Posterior cingulate gyrus (tissue), 11 donors: ENCODE measurements at regions not wholly inside any gene's neighbourhood (a gene's known extent, or its start where the extent isn't known, plus 50 kb on each side); places are given as distances from the start of the nearest gene placed in this dataset.

ENCODE experiments used
- DNase-seq, 10 donors: peaks; one replicate each; pipeline versions ENCODE4 v3.0.0 to v3.0.0-alpha.2; 2020 to 2021; ENCODE audit warnings: mixed read lengths in 3 of 10
- intact Hi-C: fragments of 100-400 bp; cut with DNase I; formaldehyde crosslinking; loops from one replicate; pipeline ENCODE4 v1.15.1; 2023

- intact Hi-C loops, result no loop called here
- DNase-seq, result peak in 7 of 10 donors; percentile 30 to 94 (median 60)
Observed at GRCh38 chr14:65239938-65240296, 137.6 kb upstream of the MAX start.

DNA sequence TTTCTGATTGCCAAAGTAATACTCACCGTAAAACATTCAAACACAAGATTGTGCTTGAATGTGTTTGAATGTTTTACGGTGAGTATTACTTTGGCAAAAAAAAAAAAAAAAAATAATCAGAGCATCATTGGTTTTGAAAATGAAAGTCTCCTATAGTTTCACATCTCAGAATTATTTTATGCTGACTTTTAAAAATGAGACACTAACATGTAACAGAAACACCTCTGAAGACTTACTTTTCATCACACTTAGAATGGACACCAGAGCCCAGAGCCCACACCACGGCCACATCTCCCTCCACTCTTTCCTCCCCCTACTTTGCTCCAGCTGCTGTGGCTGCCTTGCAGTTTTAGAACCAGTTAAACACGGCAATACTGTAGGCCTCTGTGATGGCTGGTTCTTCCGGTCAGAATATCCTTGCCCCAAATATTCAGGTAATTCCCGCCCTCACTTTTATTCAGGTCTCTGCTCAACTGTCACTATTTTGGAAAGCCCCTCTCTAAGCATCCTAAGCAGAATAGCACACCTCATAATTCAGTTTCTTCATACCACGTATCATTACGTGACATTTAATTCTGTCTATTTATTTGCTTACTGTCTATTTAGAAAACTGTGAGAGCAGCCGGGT, 138.9 kb upstream of the MAX start:
- intact Hi-C loops, result no loop called here
- DNase-seq, result no peak

DNA sequence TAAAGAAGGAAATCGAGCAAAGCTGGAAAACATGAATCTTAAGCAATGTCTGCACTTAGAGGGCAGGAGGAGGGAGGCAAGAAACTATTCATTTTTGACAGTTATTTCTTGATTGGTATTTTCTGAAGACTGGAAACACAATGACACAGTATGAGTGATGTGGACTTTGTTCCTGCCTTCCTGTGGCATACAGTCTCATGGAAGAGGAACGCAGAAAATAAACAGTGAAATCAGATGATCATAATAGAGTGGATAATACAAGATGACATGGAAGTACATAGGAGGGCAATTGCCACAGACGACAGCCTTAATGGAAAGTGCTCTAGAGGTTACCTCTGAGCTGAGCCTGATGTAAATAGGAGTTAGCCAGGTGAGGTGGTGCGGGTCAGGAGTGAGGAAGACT, 140.4 kb upstream of the MAX start:
- no peak for DNase-seq
- intact Hi-C loops, result no loop called here

DNA sequence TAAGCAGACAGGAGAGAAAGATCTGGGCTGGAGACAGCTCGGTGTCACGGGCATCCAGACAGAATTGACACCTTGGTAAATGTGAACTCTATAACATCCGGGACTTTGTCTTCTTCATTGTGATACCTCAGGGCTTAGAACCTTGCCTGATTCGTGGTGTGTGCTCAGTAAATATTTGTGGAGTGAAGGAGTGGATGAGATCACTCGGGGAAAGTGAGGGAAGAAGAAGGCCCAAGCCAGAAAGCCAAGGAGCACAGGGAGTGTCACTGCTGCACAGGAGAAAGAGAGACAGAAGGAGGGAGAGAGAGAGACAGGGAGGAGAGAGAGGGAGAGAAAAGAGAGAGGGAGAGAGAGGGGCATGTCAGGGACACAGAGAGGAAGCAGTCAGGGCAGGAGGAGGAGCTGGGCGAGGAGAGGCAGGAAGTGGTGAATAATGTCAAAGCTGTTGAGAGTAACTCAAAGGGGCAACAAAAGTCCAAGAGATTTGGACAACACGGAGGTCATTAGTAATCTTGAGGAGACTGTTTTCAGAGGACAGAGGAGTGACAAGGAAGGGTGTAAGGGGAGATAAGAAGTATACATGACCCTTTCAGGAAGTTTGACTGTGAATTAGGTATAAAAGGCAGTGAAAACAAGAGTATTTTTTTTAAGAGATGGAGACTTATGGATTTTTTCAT, 141.6 kb upstream of the MAX start:
- intact Hi-C loops, result no loop called here

DNA sequence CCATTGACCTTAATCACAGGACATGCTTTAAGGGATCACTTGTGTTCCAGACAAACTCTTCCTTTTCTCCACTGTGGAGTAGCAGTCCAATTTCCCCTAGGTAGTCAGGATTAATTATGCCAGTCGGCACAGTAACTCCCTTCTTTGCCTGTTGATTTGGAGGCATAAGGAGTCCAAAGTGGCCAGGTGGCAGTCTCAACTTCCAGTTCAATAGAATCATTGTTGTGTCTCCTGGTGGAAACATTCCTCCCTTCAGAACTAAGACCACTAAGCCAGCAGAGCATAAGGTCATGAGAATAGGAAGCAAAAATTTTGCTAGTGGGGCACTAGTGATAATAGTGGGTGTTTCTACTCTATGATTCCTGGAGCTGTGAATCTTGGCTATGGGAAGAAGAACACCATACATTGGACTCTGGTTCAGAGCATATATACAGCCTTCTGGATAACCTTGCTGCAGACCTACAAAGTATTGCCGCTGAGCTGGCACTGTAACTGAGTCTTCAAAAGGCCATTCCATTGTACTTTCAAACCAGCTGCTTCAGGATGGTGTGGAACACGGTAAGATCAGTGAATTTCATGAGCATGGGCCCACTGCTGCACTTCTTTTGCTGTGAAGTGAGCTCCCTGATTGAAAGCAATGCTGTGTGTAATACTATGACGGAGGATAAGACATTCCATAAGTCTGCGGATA, 147.3 kb upstream of the MAX start:
- intact Hi-C loops, result no loop called here
- no peak for DNase-seq

More for the DNA sequence above, 141.6 kb upstream of the MAX start:
- DNase-seq, result no peak

- intact Hi-C loops, result no loop called here
Observed at GRCh38 chr14:65250162-65250495, 147.8 kb upstream of the MAX start.

DNA sequence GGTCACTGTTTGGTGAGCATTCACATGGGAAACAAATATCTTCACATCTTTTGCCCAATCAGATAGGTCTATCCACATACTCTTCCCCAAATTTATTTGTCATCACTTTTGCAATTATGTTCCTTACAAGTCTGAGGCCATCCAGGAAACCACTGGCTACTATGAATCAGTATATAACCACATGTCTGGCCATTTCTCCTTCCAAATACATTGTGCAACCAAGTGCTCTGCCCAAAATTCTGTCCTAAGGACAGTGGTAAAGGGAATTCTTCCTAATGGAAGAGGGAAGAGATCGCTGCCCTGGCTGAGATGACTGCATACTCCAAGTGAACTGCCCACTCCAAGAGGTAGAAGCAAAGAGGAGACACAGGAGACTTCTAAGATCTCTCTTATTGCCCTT, 148.9 kb upstream of the MAX start:
- intact Hi-C loops, result no loop called here
- no peak for DNase-seq

More at GRCh38 chr14:65250162-65250495, 147.8 kb upstream of the MAX start:
- DNase-seq, result no peak

GRCh38 chr14:65252482-65253255, 150.4 kb upstream of the MAX start:
- intact Hi-C loops, result no loop called here
- no peak for DNase-seq

DNA sequence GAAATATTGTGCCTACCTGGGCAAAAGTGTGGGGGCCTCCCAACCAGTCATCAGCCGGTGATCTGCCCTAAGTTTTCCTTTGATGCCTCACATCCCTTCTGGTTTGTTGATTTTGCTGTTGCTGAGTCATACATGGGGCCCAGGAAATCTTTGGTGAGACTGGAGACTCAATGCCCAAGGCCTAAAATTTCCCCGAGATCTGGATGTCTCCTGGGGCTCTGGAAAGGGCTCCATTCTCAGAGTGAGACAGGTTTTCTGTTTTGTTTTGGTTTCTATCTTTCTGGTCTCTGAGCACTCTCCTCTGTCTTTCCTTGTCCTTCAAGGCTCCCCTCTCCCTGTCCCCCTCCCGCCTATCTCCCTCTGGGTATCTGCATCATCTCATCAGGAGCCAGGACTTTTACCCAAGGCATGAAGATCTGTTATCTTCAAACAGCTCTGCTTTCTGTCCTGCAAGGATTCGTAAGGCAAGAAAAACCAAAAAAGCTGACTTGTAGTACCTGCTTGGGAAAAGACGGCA, 152.8 kb upstream of the MAX start:
- intact Hi-C loops, result no loop called here

GRCh38 chr14:65255583-65256461, 153.5 kb upstream of the MAX start:
- DNase-seq, result no peak
- intact Hi-C loops, result no loop called here

More for the DNA sequence above, 152.8 kb upstream of the MAX start:
- no peak for DNase-seq

GRCh38 chr14:65256714-65257113, 154.4 kb upstream of the MAX start:
- intact Hi-C loops, result no loop called here
- no peak for DNase-seq

GRCh38 chr14:65257425-65257824, 155.1 kb upstream of the FUT8 start:
- intact Hi-C loops, result no loop called here
- no peak for DNase-seq

DNA sequence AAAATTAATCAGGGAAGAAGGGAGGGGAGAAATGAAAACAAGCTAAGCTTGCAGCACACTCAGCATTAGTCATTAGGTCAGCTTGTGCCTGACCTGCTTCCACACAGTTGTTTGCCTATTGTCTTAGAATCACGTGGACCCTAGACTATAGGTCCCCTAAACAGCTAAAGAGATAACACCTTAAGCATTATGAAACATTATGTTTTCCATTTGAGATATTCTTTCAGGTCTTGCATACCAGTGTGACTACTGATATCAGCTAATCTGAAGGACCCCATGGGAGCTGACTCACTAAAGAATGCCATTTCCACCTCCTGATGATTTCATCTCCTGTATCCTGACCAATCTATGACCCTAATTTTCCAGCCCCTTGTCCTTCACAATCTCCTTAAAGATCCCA, 154.1 kb upstream of the FUT8 start:
- no peak for DNase-seq
- intact Hi-C loops, result no loop called here

DNA sequence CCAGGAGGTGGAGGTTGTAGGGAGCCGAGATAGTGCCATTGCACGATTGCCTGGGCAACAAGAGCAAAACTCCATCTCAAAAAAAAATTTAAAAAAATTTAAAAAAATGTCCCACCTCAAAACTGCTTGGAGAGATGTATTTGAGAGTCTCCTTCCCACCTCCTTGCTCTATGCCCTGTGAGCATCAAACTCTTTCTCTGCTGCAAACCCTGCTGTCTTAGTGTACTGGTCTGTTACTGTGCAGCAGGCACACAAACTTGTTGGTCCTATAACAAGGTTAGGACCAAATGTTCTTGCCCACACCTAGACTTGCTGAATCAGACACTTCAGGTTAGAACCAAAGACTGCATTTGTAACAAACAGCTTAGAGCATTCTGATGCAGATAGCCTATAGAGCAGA, 153.5 kb upstream of the FUT8 start:
- DNase-seq, result no peak
- intact Hi-C loops, result no loop called here

DNA sequence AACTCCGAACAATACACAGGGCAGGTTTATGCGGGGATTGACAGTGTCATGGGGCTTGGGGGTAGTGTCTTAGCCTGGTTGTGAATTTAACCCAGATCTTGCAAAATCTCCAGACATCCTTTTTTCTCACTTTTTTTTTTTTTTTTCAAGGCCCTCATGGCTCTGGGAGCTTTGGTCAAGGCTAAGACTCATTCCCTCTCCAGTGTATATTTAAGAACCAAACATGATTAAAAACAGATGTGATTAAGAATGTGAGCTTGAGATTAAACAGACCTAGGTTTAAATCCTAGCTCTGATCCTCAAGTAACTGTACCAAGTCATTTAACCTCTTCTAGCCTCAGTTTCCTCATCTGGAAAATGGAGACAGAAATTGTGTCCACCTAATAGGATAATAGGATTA, 151.7 kb upstream of the FUT8 start:
- intact Hi-C loops, result no loop called here
- no peak for DNase-seq

- no peak for DNase-seq
- intact Hi-C loops, result no loop called here
Observed at GRCh38 chr14:65261425-65261920, 151.1 kb upstream of the FUT8 start.

GRCh38 chr14:65261946-65262345, 150.6 kb upstream of the FUT8 start:
- no peak for DNase-seq
- intact Hi-C loops, result no loop called here

DNA sequence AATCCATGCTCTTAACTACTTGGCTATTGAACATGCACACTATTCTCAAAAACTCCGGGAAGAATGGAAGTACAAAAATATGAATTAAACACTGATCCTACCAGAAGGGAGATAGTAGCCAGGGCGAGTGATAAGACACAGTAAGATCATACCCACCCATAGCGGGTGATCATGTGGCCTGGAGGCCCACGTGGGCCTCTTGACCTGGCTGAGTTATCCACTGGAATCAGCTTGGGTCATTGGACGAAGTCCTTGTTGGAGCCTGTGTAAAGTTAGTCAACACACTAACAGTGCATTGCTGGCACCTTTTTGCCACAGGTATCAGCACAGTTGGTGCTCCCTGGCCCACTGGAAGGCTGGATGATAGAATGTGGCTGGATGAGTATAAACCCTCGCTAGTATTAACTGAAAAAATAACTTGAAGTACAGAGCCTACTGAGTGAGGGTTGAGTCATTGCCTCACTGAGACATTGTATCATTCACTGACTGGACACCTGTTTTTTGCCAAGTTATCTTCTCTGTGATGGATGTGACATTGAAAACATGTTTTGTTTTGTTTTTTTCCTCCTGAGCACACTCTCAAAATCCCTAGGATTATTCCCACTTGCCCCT, 149.2 kb upstream of the FUT8 start:
- no peak for DNase-seq
- intact Hi-C loops, result no loop called here

DNA sequence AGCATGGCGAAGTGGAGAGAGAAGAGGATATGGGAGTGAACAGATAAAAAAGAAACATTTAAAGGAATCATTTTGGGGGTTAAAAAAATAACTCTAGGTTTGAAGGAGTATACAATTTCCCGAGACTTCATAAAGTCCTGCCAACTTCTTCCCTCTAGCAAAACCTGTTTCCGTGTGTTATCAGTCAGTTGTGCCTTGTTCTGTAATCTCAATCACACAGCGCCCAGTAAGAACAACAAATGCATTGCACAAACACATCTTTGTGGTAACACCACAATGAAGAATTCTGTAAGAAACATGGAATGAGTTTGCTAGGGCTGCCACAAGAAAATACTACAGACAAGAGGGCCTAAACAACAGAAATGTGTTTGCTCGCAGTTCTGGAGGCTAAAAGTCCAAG, 144.7 kb upstream of the FUT8 start:
- no peak for DNase-seq
- intact Hi-C loops, result no loop called here

DNA sequence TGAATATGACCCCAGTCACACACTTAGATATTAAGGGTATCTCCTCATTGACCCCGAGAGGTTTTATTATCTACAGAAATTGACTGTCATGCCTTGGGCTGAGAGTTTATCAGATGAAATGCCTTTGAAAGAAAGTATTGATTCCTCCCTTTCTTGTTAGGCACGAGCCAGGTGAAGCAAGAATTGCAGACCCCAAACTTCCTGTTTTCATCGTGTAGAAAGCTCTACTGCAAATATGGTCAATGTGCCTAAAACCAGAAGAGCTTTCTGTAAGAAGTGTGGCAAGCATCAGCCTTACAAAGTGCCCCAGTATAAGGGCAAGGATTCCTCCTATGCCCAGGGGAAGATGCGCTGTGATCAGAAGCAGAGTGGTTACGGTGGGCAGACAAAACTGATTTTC, 143.9 kb upstream of the FUT8 start:
- intact Hi-C loops, result no loop called here
- no peak for DNase-seq
